NCI-H446 treated with DMSO at 0.1 percent for 48 hours (cell line): ENCODE measurements at regions not wholly inside any gene's neighbourhood (a gene's known extent, or its start where the extent isn't known, plus 50 kb on each side); places are given as distances from the start of the nearest gene placed in this dataset.
"Not testable (repeated sequence)": the region's sequence is repeated elsewhere in the genome, so short reads cannot be mapped to it uniquely, and the experiment has no call there.

Experiments
- DNase-seq: peaks from one replicate; lab custom pipeline; 2025; lab: John Stamatoyannopoulos, UW

DNA sequence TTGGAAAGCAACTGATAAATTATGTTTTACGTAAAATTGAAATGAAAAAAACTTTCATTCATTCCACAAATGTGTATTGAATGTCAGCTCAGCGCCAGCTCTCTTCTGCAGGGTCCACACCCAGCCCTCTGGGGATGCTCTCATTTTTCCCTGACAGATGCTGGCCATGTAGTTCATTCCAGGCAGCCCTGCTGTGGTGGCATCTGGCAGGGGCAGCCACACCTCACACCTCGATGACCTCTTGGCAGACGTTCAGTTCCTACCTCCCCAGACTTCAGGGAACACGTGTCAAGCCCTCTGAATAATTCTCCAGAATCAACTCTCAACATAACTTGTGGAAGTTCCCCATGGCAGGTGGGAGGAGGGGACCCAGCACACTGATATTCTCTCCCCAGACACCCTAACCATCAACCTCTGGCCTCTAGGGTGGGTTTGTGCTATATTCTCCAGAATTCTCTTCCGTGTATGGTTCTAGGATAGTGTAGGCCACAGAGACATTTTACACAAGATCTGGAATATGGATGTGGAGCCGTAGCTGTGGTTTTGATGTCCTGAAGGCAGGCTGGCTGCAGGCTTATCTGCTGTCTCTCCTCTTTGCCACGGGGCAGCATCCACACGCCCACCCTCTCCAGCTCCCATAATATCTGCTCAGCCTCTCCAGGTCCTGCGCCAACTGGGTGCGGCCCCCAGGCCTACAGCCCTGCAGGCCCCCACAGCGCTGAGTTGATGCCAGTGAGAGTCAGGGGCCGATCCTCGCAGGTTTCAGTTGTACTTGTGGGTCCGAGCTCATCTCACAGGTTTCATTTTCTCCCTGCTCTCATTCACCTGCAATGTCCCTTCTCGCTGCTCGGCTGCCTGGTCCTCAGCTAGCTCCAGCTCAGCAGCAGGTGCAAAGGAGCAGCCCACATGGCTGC is 175.8 kb upstream of the ARID1B start:
- DNase-seq, result no peak

DNA sequence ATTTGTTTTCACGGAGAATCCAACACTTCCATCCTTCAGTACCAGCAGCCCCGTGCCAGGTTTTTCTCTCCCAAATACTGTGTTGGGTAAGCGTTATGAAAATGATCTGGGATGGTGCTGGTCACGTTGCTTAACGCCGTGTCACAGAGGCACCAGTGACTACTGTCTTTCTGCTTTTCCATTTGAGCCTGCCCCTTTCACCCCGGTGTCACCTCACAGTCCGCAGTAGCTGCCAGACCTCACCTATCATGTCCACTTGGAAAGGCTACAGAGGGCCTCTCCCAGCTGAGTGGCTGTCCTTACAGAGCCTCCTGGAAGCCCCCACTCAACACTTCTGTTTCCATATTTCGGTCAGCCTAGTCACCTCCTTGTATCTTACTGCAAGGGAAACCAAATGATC is 176.5 kb upstream of the ARID1B start:
- DNase-seq, result no peak

DNA sequence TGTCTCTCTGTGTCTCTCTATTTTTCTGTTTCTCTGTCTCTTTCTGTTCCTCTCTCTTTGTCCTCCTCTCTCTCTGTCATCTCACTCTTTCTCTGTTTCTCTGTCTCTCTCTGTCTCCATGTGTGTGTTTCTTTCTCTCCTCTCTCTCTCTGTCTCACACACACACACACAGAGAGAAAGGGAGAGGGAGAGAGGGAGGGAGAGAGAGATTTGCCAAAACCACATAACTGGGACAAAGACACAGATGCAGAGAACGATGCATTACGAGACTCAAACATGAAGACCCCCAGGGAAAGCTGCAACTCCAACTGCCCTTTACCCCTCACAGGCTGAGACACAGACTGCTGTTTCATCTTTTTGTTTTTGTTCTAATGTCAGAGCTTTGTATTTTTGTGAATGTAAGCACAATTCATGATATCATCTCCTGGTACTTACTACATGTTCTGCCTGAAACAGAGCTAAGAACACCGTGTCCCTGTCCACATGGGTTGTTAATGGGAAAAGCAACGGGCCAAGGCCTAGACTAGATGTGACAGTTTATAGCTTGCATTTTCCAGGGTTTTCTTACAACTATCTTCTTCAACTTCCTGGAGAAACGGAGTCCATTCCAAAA is 177.1 kb upstream of the ARID1B start:
- DNase-seq, result no peak

DNA sequence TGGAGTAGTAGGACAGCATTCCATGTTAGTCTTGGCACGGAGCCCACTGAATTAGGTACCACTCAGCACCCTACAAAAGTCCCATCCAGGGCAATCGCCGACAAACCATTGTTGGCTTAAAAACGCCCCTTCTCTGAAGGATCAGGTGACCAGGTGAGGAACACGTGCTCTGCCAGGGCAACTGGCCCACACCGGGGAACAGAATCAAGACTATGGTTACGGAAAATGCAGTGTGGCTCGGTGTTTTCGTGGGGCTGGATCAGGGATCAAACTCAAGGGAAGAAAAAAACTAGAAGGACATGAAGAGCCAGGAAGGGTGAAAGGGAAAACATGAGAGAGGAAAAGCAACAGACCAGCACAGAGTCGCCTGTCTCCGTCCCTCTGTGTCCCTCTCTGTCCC is 177.8 kb upstream of the ARID1B start:
- no peak for DNase-seq

DNA sequence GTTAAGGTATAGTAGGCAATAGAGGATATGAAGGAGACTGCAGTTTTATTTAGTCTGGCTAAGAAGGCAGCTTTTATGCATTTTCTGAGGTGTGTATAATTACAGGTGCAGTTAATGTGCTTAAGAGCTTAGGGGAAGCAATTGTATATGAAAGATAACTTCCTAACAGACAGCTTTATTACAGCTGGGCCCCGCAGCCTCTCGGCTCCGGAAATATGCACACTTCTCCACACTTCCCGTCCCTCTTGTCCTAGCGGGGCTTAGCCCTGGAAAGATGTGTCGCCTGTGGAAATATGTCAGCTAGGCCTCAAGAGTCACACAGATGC is 178.4 kb upstream of the ARID1B start:
- no peak for DNase-seq

DNA sequence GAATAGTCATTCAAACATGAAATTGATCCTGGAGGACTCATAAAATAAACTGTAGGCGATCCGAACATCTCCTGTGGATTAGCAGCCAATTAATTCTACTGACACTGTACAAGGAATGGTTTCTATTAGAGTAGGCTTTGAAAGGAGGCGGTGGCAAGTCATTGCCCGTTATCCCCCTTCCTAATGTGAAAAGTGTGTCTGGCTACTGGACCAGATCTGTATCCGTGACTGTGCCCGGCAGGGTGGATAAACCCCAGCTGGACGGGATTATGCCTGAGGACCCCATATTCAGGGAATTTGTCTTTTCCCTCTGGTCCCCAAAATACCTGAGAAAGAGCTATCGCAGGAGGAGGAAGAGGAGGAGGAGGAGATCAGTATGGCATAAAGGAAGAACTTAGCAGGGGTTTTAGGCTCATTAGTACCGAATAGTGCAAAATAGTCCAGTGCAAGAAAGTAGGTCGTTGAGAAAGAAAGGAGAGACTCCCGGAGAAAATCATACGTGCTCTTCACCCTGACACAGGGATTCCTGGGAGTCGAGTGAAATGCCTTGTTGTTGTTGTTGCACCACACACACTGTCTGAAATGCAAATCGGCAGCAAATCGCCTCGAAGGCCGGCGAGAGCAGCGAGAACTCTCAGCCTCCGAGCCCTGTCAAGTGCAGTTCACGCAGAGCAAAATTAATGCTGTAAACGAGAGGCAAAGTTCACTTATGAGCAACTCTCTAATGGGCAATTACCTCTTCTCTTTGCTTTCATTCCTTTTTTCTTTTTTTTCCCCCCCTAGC is 178.9 kb upstream of the ARID1B start:
- no peak for DNase-seq

DNA sequence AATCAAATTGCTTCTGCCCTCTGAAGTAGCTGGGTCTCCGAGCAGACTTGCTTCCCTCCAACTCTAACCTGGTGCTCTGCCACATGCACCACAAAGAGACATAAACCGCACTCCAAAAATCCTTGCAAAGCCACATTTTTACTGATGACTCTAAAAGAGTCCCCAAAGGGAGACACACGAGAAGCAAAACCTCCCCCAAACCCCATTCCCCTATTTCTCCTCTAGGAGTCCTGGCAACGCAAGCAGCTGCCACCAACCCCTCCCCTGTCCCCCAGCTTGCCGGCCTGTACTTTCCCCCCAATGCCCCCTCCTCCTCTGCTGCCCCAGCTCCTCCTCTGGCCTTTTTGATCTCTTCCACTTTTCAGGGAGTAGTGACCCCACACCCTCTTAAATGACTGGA is 180.1 kb upstream of the ARID1B start:
- DNase-seq, result no peak

DNA sequence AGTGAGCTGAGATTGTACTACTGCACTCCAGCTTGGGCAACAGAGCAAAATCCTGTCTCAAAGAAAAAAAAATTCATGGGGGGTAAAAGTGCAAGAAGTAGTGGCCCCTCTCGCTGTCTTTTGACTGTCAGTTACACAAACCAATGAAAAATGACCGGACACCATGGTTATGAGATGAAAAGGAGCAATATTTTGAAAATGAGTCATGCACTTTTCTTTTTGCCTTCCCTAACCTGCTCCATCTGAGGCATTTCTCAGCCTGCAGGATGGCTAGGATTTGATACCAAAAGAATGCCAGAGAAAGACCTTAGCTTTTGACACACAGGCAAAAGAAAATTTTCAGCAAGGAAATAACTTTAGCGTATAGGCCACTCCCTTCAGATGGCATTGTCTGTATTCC is 181.7 kb upstream of the ARID1B start:
- DNase-seq, result no peak

DNA sequence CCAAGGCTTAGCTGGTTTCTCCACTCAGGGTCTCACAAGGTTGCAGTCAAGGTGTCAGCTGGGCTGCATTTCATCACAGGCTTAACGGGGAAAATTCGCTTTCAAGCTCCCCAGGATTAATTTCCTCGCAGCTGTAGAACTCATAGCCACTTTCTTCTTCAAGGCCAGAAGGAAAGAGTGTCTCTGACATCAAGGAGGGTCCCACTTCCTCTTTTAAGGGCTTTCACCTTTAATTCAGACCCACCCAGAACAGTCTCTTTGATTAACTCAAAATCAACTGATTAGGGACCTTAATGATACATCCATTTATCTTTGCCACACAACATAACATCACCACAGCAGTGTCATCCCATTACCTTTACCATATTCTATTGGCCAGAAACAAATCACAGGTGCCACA is 183.3 kb upstream of the ARID1B start:
- DNase-seq, result no peak

DNA sequence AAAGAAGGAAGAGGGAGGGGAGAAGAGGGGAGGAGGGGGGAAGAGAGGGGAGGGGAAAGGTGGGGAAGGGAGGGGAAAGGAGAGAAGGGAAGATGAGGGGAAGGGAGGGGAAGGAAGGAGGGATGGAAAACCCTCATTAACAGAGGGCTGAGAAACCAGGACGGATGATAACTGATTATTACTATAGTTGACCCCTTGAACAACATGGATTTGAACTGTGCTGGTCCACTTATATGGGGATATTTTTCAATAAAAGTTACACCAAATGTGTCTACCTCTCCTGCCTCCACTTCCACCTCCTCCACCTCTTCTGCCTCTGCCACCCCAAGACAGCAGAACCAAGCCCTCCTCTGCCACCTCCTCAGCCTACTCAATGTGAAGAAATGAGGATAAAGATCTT is 184.1 kb upstream of the ARID1B start:
- DNase-seq, result no peak

DNA sequence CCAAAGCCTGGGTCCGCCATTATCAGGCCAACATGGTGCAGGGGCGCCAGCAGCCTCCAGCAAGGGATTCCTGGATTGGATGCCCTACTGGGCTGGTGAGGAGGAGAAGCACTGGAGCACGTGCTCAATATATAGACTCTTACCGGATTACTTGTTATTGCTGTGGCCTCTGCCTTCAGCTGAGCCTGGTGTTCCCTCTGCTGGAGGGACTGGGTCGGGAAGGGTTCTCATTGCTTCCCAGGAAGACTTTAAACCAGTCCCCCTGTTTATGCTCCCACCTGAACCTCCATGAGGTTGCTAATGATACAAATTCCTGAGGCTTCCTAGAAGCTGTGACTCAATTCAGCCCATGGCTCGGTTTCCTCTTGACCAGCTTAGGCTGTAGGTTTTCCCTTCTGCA is 186.7 kb upstream of the ARID1B start:
- DNase-seq, result no peak

DNA sequence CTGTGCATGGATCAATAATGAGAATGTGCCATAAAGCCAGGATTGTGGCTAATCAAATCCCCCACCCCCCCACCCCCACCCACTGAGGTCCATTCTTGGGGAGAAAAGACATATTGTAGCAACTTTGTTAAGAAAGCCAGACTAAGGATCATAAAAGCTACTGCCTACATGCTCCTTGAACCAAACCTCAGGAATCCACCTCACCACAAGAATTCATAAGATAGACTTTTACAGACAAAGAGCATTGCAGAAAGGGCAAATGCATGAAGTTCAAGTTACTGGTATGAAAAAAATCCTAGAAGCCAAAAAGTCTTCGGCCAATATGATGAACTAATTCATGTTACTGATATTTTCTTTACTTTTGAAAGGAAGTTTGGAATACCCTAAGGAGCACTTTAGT is 187.9 kb upstream of the ARID1B start:
- no peak for DNase-seq

DNA sequence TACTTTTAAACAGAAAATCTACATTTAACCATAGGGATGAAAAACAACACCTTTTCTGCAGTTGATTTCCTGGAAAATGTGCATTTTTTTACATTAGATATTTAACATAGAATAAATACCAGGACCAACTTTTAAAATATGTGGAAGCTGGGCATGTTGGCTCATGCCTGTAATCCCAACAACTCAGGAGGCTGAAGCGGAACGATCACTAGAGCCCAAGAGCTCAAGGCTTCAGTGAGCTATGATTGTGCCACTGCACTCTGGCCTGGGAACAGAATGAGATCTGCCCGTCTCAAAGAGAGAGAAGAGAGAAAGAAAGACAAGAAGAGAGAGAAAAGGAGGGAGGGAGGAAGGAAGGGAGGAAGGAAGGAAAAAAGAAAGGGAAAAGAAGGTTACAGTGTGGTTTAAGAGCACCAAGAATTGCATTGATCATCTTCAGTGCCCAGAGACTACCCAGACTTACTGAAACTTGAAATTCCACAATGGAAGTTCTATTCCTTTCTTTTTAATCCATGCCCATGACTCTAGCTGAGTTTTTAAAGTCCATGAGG is 189.4 kb upstream of the ARID1B start:
- no peak for DNase-seq

DNA sequence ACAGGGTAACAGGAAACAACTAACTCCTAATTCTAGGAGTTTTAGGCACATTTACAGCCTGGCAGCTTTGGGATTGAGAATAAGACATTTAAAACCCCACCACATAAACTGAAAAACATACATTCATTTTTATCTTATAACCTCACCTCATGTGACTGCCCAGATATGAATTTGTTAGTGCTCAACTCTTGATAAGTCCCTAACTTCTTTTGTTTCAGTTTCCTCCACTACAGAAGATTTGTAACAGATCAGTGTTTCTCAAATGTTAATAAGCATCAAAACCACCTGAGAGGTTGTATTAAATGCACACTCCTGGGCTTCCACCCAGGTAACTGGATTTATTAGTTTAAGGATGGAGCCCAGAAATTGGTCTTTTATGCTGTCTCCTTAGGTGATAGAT is 190.1 kb upstream of the ARID1B start:
- no peak for DNase-seq

DNA sequence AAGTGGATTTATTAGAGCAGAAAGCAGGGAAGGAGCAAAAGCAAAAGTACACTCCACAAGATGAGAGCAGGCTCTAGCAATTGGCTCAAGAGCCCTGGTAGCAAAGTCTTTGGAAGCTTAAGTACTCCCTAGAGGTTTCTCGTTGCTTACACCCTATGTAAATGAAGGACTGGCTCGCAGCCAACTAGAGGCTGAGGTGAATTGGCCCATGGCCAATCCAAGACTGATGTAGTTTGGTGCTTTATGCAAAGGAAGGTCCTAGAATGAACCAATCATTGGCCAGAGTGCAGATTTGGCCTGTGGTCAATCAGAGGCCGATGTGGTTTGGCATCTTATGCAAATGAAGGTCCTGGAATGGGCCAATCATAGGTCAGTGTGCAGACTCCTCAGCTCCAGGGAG is 191.3 kb upstream of the ARID1B start:
- DNase-seq, result no peak

DNA sequence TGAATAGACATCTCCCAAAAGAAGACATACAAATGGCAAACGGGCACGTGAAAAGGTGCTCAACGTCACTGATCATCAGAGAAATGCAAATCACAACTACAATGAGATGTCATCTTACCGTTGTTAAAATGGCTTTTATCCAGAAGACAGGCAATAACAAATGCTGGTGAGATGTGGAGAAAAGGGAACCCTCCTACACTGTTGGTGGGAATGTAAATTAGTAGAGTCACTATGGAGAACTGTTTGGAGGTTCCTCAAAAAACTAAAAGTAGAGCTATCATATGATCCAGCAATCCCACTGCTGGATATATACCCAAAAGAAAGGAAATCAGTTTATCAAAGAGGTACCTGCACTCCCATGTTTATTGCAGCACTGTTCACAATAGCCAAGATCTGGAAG is 193.1 kb upstream of the ARID1B start:
- not testable (repeated sequence) for DNase-seq

DNA sequence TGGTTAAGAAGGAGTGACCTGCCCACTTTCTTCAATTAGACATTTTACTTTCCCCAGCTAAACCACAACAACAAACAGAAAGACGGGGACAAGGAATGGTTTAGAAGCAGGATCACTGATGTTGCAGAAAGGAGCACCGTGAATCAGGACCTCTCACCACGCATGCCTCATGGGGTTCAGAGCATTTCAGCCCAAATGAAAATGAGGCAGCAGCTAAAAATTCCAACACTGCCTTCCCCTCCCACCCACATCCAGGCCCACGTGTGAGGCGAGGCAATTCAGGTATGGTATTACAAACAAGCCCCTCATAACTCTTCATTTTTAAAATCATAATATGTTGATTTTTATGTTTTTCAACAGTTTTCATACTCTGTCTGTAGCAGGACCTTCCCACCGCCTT is 194.1 kb upstream of the ARID1B start:
- DNase-seq, result no peak

DNA sequence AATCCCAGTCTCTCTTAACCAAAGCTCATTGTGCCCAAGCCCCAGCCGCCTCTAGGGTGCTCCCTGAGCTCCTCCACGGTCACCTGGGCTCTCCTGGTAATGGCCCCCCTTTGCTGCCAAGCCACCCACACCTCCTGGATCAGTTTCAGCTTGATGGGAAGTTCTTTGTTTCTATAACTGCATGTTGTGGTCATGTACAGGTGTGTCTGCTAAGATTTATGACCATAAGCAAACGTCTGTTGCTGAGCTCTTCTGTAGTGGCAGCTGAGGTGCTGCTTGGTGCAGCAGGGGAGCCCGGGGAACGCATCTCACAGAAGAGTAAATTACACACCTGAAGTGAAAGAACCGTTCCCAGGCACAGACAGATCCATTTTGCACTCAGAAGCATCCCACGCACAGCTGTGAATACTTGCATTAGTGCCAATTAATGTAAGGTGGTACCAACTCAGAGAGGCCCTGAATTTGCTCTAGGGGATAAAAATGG is 194.6 kb upstream of the ARID1B start:
- no peak for DNase-seq

DNA sequence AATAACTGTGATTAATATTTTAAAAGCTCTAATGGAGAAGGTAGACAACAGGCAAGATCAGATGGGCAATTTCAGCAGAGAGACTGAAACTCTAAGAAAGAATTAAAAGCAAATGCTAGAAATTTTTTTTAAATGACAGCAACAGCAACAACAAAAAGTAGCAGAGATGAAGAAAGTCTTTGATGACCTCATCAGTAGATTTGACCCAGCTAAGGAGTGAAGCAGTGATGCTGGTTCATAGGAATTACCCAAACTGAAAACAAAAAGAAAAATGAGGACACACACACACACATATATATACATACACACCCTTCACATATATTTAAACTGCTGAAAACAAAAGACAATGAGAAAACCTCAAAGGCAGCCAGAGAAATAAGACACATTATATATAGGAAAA is 197.6 kb upstream of the ARID1B start:
- no peak for DNase-seq

DNA sequence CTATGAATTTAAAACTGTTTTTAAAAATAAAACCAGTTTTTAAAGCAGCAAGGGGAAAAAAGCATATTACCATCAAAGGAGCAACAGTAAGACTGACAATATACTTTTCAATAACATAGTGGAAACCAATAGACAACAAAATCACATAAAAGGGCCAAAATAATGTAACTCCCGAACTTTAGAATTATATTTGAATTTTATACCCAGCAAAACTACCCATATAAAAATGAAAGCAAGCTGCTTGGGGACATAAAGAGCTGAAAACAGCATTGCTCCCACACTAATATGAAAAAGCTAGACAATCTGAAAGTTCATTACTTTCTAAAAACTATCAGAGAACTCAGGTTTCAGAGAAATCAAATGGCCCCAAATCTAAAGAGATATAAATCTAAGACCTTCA is 199.4 kb upstream of the ARID1B start:
- no peak for DNase-seq

DNA sequence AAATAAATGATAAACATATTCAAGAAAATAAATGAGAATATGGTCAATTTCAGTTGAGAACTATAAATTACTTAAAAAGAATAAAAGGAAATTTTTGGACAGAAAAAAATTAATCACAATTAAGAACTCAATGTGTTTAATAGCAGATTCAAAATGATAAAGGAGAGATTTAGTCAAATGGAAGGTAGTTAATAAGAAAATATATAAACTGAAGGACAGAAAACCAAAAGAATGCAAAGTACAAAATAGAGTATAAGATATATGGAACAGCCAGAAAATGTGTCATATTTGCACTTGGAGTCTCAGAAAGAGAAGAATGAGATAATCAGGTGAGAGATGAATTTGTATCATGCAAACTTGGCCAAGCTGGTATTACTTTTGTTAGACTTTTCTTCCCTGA is 201.8 kb upstream of the ARID1B start:
- no peak for DNase-seq

DNA sequence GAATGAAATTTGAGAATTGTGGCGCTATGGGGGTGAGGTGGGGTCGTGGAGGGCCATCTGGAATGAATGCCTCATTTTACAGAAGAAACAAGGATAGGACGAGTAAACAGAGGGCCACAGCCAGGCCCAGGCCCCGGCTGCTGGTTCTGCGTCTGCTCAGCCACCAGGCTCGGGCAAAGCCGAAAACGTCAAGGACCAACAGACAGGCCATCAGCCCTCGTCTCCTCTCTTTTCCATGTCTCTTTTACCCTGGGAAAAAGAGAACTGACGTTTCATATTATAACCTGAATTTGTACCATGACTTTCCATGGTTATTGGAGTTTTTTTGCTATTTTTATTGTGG is 212.4 kb upstream of the ARID1B start:
- no peak for DNase-seq
